HEK293 (cell line): ENCODE measurements at regions not wholly inside any gene's neighbourhood (a gene's known extent, or its start where the extent isn't known, plus 50 kb on each side); places are given as distances from the start of the nearest gene placed in this dataset.
"Not testable (repeated sequence)": the region's sequence is repeated elsewhere in the genome, so short reads cannot be mapped to it uniquely, and the experiment has no call there.

ENCODE experiments used
- CTCF ChIP-seq: fragments of 450-650 bp; formaldehyde crosslinking; IDR thresholded peaks from 2 replicates; pipeline ENCODE4 v1.5.1; 2016; ENCODE audit warnings: missing biosample characterization, missing genetic modification characterization
- KLF16 ChIP-seq: fragments of 450-650 bp; formaldehyde crosslinking; IDR thresholded peaks from 2 replicates; pipeline ENCODE4 v1.5.1; 2017; ENCODE audit warnings: missing biosample characterization, missing genetic modification characterization
- MYNN ChIP-seq: fragments of 450-650 bp; formaldehyde crosslinking; IDR thresholded peaks from 2 replicates; pipeline ENCODE4 v1.5.1; 2016; ENCODE audit warnings: missing biosample characterization, missing genetic modification characterization, borderline replicate concordance
- OVOL3 ChIP-seq: fragments of 450-650 bp; formaldehyde crosslinking; IDR thresholded peaks from 2 replicates; pipeline ENCODE4 v1.5.1; 2016; ENCODE audit warnings: missing biosample characterization, missing genetic modification characterization
- TCF7L2 ChIP-seq: IDR thresholded peaks from 2 replicates; pipeline ENCODE4 v1.6.1; 2011; ENCODE audit warnings: low read depth, mild to moderate bottlenecking, inconsistent platforms, low read length, moderate library complexity, borderline replicate concordance
- ZBTB7A ChIP-seq: fragments of 450-650 bp; formaldehyde crosslinking; IDR thresholded peaks from 2 replicates; pipeline ENCODE4 v1.5.1; 2016; ENCODE audit warnings: low read depth, missing biosample characterization, missing genetic modification characterization
- ZFP37 ChIP-seq: fragments of 450-650 bp; formaldehyde crosslinking; IDR thresholded peaks from 2 replicates; pipeline ENCODE4 v1.5.1; 2016; ENCODE audit warnings: missing biosample characterization, missing genetic modification characterization
- ZNF24 ChIP-seq: fragments of 450-650 bp; formaldehyde crosslinking; IDR thresholded peaks from 2 replicates; pipeline ENCODE4 v1.5.1; 2016; ENCODE audit warnings: missing biosample characterization, missing genetic modification characterization
- ZNF274 ChIP-seq, 2 experiments: fragments of 200-500 bp in 1 of 2; fragments of 450-650 bp in 1 of 2; sonication (Bioruptor generic) in 1 of 2; formaldehyde crosslinking in 1 of 2; IDR thresholded peaks; 2 replicates each; pipeline versions ENCODE4 v1.5.1 to v1.6.1; 2014 to 2016; ENCODE audit warnings: borderline replicate concordance in 1 of 2, inconsistent platforms in 1 of 2, low read length in 1 of 2, missing biosample characterization in 1 of 2, missing genetic modification characterization in 1 of 2
- ZNF366 ChIP-seq: fragments of 450-650 bp; formaldehyde crosslinking; conservative IDR thresholded peaks from 2 replicates; pipeline ENCODE4 v1.5.1; 2016; ENCODE audit warnings: missing biosample characterization, missing genetic modification characterization
- ZNF510 ChIP-seq: fragments of 450-650 bp; formaldehyde crosslinking; IDR thresholded peaks from 2 replicates; pipeline ENCODE4 v1.5.1; 2018; ENCODE audit warnings: mild to moderate bottlenecking, missing genetic modification characterization, missing biosample characterization; ENCODE audit not compliant: insufficient replicate concordance
- ZNF792 ChIP-seq: fragments of 450-650 bp; formaldehyde crosslinking; IDR thresholded peaks from 2 replicates; pipeline ENCODE4 v1.5.1; 2016; ENCODE audit warnings: missing biosample characterization, missing genetic modification characterization
- TF ChIP-seq, protein P1 (sequence below): fragments of 450-650 bp; formaldehyde crosslinking; IDR thresholded peaks from 2 replicates; pipeline ENCODE4 v1.5.1; 2016; ENCODE audit warnings: missing biosample characterization, missing genetic modification characterization
- TF ChIP-seq, protein P2 (sequence below): fragments of 450-650 bp; formaldehyde crosslinking; IDR thresholded peaks from 2 replicates; pipeline ENCODE4 v1.5.1; 2016; ENCODE audit warnings: missing biosample characterization, missing genetic modification characterization

DNA sequence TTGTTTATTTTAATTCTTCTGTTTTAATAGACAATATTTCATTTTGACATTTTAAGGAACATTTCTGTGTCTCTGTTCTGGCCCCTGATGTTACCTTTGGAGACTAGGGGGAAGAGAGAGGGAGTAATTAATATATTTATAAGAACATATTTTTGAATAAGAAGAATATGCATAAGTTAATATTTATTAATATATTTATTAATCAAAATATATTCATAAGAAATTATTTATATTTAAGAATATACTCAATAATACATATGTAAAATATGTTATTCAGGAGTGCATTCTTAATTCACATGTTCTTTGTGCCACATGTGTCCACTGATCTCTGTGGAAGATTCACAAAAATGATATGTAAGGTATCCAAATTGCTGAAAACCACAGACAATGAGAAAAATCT is 1687.7 kb downstream of the SPATA31A7 start:
- not testable (repeated sequence) for TF ChIP-seq ZNF792 (tag by site-specific recombination); CTCF (tag by site-specific recombination); ZFP37 (tag by site-specific recombination); ZBTB7A (tag by site-specific recombination); OVOL3; ZNF366; MYNN (tag by site-specific recombination); TCF7L2; ZNF274 (IDR thresholded peaks at IDR 0.05; ENCODE audit: low read length); ZNF274 (tag by site-specific recombination; IDR thresholded peaks at IDR 0.05; ENCODE audit: borderline replicate concordance); ZNF510 (tag by site-specific recombination); KLF16 (tag by site-specific recombination); ZNF24
- TF ChIP-seq, protein P1, sequence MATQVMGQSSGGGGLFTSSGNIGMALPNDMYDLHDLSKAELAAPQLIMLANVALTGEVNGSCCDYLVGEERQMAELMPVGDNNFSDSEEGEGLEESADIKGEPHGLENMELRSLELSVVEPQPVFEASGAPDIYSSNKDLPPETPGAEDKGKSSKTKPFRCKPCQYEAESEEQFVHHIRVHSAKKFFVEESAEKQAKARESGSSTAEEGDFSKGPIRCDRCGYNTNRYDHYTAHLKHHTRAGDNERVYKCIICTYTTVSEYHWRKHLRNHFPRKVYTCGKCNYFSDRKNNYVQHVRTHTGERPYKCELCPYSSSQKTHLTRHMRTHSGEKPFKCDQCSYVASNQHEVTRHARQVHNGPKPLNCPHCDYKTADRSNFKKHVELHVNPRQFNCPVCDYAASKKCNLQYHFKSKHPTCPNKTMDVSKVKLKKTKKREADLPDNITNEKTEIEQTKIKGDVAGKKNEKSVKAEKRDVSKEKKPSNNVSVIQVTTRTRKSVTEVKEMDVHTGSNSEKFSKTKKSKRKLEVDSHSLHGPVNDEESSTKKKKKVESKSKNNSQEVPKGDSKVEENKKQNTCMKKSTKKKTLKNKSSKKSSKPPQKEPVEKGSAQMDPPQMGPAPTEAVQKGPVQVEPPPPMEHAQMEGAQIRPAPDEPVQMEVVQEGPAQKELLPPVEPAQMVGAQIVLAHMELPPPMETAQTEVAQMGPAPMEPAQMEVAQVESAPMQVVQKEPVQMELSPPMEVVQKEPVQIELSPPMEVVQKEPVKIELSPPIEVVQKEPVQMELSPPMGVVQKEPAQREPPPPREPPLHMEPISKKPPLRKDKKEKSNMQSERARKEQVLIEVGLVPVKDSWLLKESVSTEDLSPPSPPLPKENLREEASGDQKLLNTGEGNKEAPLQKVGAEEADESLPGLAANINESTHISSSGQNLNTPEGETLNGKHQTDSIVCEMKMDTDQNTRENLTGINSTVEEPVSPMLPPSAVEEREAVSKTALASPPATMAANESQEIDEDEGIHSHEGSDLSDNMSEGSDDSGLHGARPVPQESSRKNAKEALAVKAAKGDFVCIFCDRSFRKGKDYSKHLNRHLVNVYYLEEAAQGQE (tag by site-specific recombination), result not testable (repeated sequence)
- TF ChIP-seq, protein P2, sequence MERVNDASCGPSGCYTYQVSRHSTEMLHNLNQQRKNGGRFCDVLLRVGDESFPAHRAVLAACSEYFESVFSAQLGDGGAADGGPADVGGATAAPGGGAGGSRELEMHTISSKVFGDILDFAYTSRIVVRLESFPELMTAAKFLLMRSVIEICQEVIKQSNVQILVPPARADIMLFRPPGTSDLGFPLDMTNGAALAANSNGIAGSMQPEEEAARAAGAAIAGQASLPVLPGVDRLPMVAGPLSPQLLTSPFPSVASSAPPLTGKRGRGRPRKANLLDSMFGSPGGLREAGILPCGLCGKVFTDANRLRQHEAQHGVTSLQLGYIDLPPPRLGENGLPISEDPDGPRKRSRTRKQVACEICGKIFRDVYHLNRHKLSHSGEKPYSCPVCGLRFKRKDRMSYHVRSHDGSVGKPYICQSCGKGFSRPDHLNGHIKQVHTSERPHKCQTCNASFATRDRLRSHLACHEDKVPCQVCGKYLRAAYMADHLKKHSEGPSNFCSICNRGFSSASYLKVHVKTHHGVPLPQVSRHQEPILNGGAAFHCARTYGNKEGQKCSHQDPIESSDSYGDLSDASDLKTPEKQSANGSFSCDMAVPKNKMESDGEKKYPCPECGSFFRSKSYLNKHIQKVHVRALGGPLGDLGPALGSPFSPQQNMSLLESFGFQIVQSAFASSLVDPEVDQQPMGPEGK, result not testable (repeated sequence)
